Transverse colon (tissue), 4 donors: ENCODE measurements at regions not wholly inside any gene's neighbourhood (a gene's known extent, or its start where the extent isn't known, plus 50 kb on each side); places are given as distances from the start of the nearest gene placed in this dataset.

Source experiments
- POLR2A ChIP-seq: fragments of 450-650 bp; IDR thresholded peaks from one replicate; pipeline ENCODE4 v1.6.1; 2016; ENCODE audit warnings: antibody characterized with exemption, mild to moderate bottlenecking, moderate library complexity
- POLR2AphosphoS5 ChIP-seq, 3 donors: sonication (generic); formaldehyde crosslinking; IDR thresholded peaks; one replicate each; pipeline ENCODE4 v1.6.1; 2016; ENCODE audit warnings: antibody characterized with exemption in 3 of 3
- TF ChIP-seq, protein P1 (sequence below), 5 experiments: fragments of 200-600 bp in 3 of 5; fragments of 450-650 bp in 2 of 5; sonication (generic) in 3 of 5; IDR thresholded peaks; 1 replicate in 2 of 5; 2 replicates in 3 of 5; pipeline ENCODE4 v1.5.1; 2016 to 2017; ENCODE audit warnings: antibody characterized with exemption in 5 of 5, inconsistent platforms in 3 of 5, mild to moderate bottlenecking in 2 of 5, moderate library complexity in 1 of 5

GRCh38 chr2:163246135-163246534 lies 407.6 kb upstream of the KCNH7 start:
- TF ChIP-seq, protein P1, sequence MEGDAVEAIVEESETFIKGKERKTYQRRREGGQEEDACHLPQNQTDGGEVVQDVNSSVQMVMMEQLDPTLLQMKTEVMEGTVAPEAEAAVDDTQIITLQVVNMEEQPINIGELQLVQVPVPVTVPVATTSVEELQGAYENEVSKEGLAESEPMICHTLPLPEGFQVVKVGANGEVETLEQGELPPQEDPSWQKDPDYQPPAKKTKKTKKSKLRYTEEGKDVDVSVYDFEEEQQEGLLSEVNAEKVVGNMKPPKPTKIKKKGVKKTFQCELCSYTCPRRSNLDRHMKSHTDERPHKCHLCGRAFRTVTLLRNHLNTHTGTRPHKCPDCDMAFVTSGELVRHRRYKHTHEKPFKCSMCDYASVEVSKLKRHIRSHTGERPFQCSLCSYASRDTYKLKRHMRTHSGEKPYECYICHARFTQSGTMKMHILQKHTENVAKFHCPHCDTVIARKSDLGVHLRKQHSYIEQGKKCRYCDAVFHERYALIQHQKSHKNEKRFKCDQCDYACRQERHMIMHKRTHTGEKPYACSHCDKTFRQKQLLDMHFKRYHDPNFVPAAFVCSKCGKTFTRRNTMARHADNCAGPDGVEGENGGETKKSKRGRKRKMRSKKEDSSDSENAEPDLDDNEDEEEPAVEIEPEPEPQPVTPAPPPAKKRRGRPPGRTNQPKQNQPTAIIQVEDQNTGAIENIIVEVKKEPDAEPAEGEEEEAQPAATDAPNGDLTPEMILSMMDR (IDR thresholded peaks at IDR 0.05), result no peak
- TF ChIP-seq POLR2A, result no peak
- TF ChIP-seq POLR2AphosphoS5 (IDR thresholded peaks at IDR 0.05), result no peak
